Peyer's patch (tissue), 4 donors: ENCODE measurements at regions not wholly inside any gene's neighbourhood (a gene's known extent, or its start where the extent isn't known, plus 50 kb on each side); places are given as distances from the start of the nearest gene placed in this dataset.

ENCODE experiments used
- CTCF ChIP-seq, 6 experiments: fragments of 450-650 bp in 4 of 6; fragments of 200-600 bp in 2 of 6; sonication (generic) in 1 of 6; IDR thresholded peaks; one replicate each; pipeline ENCODE4 v1.5.1; 2017 to 2019; ENCODE audit warnings: antibody characterized with exemption in 6 of 6, mild to moderate bottlenecking in 3 of 6, moderate library complexity in 1 of 6
- POLR2A ChIP-seq, 2 donors: fragments of 450-650 bp; IDR thresholded peaks; one replicate each; pipeline ENCODE4 v1.5.1; 2017; ENCODE audit warnings: antibody characterized with exemption in 2 of 2, mild to moderate bottlenecking in 2 of 2, moderate library complexity in 2 of 2

- TF ChIP-seq CTCF (IDR thresholded peaks at IDR 0.05) (no peak), POLR2A (IDR thresholded peaks at IDR 0.05) (no peak)
Measured at GRCh38 chr9:15370466-15371447, 51.9 kb upstream of the SNAPC3 start.
